IPS DF 4.7 (cell line): ENCODE measurements at regions not wholly inside any gene's neighbourhood (a gene's known extent, or its start where the extent isn't known, plus 50 kb on each side); places are given as distances from the start of the nearest gene placed in this dataset.

Experiments used
- DNase-seq: peaks from one replicate; pipeline ENCODE4 v3.0.0-alpha.2; 2013; ENCODE audit warnings: low spot score; ENCODE audit errors: extremely low read depth

DNA sequence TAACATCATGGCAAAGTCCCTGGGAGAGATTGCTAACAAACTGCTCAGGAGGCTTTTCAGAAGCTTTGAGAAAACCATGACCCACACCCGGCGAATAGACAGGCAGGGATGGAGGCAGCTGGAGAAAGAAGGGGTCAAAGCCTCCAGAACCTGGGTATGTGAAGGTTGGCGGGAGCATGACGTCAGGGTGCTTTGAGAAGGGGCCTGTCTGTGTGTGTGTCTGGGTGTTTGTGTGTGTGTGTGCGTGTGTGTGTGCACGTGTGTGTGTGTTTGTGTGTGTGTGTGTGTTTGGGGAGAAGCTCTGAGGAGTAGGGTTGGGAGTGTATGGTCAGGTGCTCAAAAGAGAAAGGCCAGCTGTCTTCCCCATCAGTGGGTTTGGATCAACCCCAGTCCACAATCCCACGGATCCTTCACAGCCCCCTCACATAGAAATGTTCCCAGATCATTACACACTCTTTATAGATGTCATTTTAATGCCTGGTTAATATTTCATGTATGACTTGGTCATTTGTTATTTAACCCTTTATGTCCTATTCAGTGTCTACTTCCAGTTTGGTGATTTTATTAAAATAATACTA is 254.1 kb upstream of the SMIM21 start:
- DNase-seq: no peak

DNA sequence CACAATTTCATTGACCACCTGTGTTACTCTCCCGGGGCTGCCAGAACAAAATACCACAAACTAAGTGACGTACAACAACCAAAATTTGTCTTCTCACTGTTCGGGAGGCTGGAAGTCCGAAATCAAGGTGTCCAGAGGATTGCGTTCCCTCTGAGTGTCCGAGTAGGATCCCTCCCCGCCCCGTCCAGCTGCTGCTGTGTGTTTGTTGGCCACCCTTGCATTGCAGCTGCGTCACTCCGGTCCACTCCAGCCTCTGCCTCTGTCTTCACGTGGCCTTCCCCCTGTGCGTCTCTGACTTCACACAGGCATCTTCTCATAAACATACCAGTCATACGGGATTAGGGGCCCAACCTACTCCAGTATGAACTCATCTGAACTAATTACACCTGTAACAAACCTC is 251.8 kb upstream of the SMIM21 start:
- DNase-seq: no peak

DNA sequence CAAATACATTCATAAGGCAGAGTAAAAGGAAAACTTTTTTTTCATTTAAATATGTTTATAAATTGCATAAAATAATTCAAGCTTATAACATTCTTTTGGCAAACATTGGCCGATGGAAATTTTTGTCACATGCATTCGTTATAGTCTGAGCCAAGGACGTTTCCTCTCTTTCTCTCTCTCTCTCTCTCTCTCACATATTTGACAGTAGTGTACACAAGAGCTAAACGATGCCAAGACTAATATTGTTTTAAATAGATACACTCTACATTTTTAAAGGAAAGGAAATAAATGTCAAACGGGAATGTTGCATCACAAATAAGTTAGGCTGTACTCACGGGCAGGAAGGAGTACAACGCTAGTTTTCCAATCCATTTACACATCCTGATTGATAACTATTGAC is 251.1 kb upstream of the SMIM21 start:
- DNase-seq: no peak

DNA sequence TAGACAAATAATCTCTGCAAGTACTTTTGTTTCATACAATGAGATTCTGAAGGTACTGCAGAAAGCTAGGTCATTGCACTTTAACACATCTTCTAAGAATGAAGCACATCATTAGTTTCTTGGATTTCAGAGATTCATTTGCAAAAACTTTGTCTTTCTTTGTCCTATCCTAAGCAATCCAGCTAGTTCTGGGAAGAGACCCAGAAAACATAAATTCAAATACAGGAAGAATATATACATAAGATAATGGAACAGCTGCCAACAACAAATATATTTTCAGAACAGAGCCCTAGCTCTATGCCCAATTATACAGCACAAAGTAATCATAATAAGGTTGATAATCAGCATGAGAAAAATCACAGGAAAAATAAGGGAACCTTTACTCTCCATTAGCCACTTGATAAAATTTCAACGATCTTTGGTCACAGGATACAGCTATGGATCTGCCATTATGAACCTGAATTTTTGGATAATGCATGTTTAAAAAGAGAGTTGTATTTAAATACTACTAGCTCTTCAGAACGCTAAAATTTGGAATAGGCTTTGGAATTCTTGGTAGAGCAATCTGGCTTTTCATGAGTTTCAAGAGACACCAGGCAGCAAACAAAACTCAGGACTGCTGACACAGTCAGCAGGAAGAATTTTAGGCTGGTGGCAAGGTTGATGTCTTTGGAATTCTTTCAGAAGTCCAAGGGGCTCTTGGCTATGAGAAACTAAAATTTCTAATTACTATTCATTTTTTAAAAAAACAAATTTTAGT is 250.4 kb upstream of the SMIM21 start:
- no peak for DNase-seq

DNA sequence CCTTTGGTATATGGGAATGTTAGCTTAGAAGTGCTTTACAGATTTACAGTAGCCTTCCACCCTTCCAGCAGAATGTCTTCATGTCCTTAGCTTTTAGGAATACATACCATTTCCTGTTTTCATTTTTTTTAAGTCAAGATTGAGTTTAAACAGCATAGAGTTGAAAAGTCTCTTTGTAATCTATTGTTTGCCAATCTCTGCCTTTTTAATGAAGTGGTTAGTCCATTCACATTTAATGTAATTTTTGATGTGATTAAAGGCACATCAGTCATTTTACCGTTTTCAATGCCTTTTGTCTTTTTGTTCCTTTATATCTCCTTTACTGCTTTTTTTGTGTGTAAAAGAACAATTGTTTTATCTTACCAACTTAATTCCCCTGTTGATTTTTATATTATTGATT is 233.4 kb upstream of the SMIM21 start:
- no peak for DNase-seq

DNA sequence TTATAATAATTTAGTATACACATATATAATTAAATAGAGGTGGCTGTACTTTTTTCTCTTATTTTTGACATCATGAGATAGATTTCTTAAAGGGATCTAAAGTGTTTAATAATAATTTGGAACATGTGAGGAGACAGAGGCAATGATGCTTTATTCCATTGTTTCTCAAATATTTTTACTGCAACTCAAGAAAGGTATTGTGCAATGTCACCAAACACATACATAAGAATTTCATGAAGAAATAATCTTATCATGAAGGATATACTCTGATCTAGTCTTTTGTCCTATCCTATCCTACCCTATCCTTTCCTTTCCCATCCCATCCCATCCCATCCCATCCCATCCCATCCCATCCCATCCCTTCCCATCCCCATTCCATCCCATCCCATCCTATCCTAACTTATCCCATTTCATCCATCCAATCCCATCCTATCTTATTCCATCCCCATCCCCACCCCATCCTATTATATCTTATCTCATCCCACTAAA is 232.1 kb upstream of the SMIM21 start:
- no peak for DNase-seq

DNA sequence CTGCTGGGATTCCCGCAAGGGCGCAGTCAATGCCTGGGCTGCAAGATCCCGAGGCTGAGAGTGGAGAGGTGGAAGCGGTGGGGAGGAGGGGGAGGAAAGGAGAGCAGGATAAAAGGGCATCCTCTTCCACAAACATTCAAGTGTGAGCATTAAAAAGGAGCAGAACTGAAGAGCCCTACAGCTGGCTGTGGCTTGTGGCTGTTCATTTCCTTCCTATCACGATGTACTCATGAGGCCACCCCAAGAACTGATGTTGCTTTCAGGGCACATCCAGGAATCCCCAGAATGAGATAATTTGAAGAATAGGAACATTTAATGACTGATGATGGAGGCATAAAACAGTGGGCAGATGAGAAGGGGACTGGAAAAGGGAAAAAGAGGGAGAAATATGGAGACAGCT is 230.8 kb upstream of the SMIM21 start:
- no peak for DNase-seq

DNA sequence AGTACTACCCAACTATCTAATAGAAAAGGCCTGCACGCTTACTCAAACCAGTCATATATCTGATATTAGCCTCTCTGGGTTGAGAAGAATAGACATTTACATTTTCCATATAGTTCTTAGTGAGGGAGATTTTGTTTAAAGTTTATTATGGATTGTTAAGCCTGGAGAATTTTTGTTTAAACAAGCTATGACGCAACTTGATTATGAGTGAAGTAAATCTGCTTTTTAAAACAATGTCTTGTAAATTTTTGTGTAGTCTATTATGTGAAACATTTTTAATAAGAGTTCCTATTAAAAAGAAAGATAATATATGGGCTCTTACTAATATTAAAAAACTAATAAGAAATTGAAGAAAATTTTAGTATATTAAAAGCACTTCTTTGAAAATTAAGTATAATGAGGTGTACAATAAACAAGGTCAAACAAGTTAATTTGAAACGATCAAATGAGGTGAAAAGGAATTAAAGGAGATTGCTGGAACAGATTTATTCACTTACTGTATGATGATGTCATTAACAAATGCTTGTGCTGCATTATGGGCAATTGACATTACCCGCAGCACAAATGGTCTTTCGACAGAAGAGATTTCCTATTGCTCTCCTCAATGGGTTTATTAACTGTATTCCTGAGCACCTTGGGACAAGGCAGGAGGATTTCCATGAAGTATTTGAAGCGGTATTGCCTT is 229.2 kb upstream of the SMIM21 start:
- DNase-seq: no peak

DNA sequence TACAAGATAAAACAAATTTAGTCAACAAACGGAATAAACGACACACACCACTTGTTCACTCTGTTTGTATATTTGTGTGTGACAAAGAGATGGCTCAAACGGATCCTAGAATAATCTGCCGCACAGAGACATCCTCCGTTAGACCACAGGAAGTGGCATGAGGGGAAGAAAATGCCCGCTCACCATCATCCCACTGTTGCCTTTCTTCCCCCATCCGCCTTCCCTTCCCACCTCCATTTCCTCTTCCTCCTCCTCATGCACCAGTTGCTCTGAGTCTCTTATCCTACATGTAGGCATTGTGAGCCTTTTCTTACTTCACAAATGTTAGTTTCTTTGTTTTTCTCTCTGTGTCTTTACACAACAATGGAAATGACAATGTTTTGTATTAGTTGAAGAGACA is 228.5 kb upstream of the SMIM21 start:
- no peak for DNase-seq

DNA sequence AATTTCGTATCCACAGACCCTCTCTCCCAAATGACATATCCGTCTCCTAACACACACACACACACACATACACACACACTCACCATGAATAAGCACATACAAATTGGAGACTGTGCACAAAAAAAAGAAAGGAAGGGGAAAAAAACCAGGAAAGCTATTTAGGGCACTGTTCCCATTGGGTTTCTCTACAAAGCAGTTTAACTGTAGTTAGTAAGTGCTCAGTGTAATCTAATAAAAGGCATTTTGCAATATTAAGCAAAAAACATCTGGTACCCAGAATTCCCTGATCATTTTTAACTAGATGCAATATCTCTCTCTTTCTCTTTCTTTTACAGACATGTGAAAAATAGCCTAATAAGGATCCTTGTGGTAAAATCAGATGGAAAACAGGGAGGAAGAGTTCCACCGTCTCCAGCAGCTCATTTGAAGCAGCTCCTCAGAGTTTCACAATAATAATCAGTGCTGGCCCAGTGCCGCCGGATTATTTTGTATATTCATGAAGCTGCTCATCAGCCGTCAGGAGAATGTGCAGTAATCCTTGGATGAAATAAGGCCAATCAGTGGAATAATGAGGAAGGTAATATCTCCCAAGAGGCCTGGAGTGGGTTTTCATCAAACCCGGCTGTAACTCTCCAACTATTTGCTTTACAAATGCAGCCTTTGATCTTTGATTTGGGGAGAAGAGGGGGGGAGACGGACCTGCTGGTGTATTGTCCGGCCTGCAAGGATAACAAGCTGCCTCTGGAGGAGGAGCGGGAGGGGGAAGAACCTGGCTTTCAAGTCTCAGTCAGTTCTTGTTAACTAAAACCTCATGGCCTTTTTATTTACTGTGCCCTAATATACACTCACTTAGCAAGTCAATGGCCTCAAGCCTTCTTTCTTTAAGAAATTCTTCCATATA is 227.6 kb upstream of the SMIM21 start:
- no peak for DNase-seq

DNA sequence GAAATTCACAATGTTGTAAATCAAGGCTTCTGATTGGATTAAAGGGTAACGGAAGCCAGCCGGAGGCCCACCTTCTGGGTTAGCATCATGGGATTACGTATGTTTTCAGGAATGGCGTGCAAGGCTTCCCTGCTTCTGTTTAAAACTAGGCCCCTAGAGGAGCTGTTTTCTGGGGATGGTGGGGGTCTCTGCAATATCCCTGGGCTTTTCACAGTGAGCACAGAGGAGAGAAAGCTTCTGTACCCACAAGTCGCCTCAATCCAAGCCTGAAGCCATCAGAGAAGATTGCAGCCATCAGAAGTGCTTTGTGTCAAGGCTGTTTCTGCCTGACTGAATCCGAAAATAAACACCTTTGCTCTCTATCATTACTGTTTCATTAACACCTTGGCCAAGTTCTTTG is 226.9 kb upstream of the SMIM21 start:
- no peak for DNase-seq

DNA sequence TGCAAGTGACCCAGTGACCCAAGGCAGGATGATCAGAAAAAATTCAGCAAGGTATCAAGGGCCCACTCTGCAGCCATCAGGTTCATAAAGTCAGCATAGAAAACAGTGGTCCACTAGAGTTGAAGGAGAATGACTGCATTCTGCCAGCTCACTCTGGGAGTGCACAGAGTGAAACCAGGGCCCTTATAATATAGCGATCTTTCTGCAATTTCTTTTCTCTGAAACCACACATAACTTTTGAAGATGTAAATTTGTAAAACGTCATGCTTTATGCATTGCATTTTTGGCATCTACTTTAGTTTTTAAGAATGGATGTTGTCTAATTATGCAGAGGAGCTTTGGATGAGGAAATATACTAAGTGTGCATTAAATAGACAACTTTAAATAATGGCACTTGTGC is 225.0 kb upstream of the SMIM21 start:
- no peak for DNase-seq

DNA sequence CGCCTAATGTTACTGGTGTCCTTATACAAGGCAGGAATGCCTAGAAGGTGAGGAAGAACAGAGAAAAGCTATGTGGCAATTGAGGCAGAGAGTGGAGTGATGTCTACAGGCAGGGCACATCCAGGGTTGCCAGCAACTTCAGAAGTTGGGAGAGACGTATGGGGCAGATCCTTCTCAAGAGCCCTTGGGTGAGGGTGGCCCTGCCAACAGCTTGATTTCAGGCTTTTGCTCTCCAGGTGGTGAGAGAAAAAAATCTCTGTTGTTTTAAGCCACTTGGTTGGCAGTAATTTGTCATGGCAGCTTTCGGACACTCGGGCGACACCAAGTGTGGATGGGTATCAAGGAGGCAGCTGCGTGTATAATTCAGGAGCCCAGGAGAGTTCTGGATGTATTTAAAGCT is 217.4 kb upstream of the SMIM21 start:
- no peak for DNase-seq

DNA sequence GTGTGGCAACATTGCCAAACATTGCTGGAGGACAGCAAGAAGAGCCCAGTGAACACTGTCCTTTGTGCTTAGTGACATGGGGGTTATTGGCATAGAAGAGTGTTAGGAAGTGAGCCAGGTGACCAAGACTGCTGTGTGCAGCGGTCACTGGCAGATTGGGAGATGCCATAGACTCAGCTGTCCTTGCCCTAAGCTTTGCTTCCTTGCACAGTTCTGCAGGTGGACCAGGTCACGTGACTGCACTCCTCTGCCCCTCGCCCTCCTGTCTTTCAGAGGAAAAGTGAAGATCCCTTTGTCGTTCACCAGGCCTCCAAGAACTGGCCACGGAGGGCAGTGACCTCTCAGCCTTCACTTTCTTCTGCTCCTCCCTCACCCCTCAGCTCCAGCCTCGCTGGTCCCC is 215.6 kb upstream of the SMIM21 start:
- no peak for DNase-seq

DNA sequence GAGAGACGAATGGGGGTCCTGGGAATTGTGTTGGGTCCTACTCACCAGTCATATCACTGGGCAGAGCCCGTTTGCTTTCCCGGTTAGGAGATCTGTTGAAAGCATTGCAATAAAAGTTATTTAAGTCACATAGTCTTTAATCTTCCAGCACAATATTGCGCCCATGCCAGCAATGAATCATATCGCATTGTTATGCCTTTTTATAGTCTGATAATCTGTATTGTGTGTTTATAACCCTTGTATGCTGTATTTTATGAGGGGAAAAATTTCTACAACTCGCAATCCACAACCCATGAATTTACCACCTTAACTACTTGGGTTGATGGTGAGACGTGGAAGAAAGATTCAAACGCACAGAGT is 211.9 kb upstream of the SMIM21 start:
- no peak for DNase-seq

DNA sequence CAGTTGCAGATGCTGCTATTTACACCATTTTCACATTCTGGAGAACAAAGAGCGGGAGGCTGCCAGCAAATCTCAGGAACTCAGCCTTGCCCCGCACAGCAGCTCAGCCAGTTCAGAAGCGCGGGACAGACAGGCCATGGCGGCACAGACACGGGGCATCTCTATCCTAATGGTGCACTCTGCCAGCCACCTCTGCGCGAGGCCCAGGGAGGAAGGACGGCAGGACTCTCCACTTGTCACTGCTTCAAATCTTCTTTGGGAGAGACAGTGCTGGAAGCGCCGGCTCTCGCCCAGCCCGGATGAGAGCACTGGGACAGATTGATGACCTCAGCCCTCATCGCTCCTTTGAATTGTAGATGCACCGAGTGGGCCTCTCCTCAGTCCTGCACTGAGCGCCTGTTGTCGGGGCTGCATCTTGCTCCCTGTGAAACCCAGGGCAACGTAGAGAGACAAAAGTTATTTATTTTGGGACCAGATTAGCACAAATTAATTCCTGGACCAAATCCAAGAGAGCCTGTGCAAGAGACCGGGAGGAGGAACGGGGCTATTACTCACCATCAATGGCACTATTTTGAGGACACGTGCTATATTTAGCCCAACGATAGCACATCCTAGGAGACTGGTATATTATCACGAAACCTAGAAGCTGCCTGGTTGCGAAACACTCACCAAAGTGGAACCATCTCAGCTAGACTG is 211.4 kb upstream of the SMIM21 start:
- DNase-seq: no peak

DNA sequence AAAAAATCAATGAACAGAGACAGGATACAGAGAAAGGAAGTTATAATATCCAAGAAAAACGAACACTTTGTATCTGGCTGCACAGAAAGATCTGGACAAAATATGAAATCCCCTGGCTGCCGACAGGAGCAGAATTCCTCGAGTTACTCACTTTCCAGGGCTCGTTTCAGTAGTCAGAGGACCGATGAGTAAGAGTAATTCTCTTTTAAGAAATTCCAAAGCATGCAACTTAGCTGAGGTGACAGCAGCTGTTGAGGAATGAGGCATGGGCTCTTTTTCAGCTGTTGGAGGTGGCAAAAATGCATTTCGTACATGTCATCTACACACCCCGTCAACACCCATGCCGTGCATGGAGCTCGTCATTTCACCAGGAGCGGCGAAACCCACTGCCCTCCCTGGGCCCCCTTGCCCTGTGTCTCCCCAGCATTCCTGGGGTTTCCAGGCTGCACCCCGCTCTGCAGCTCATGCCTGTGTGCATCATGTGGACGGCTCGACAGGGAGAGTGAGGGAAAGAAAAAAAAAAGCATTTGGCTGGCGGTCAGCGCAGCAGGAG is 210.8 kb upstream of the SMIM21 start:
- DNase-seq: no peak

DNA sequence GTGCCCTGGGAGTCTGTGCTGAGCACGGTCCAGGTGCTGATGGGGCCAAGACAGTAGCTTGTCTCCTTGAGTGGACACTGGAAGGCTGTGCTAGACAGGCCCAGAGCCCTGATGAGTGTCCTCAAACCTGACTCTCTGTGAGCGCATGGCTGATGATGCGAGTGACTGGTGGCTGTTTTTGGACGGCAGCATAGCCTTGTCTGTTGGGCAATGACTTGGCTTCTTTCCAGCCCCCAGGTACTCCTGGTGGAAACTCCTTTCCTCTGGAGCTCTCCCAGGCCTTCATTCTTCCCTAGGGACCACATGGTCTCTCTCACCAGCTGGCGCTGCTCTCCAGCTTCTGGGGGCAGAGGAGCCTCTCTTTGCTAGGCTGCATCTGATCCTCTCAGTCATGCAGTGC is 207.6 kb upstream of the SMIM21 start:
- no peak for DNase-seq

DNA sequence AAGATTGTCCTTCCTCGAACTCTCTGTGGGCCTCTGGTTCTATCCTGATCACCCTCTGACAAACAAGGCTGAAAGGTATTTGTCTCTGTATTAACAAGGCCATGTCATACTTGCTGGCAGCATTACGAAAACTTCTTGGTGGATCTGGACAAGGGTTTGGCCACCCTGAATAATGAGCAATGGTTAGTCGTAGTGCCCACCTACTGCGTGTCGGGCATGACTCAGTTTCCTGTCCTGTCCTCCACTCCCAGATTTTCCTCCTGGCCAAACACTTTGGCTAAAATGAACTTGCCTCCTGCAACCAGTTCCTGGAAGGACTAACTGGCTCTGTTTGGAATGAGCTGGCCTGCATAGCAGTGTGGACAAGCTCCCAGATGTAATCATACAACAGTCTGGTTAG is 198.5 kb upstream of the SMIM21 start:
- DNase-seq: no peak

DNA sequence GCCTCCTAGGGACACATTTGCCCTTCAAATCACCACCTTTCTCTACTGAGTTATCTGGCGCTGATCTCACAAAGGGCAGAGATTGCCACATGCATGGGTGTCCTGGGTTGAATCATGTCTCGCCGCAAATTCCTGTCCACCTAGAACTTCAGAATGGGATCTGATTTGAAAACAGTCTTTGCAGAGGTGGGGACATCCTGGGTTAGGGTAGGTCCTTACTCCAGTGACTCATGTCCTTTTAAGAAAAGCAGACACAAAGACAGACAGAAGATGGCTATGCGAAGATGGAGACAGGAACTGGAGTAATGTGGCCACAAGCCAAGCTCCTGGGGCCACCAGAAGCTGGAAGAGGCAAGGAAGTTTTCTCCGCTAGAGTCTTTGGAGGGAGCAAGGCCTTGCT is 197.4 kb upstream of the SMIM21 start:
- no peak for DNase-seq

DNA sequence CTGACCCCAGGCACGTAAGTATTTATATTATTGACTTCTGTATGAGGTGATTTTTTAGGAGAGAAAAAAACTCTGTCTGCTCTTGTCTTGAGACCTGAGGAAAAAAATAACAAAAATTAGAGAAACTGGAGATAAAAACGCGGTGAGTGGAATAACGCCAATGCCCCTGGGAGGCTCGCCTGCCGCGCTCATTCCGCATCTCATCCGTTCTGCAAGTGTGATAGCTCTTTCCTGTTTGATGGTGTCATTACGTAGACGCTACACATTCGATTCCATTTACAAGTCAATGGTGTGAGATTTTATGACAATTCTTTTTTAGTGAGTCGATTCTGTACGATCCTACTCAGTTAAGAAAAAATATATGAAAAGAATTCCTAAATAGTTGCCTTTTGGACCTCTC is 194.3 kb upstream of the SMIM21 start:
- DNase-seq: no peak
